A549 (cell line): ENCODE measurements at regions not wholly inside any gene's neighbourhood (a gene's known extent, or its start where the extent isn't known, plus 50 kb on each side); places are given as distances from the start of the nearest gene placed in this dataset.
"Not testable (repeated sequence)": the region's sequence is repeated elsewhere in the genome, so short reads cannot be mapped to it uniquely, and the experiment has no call there.

Experiments
- CTCF ChIP-seq: fragments of >200 bp; sonication (Bioruptor Twin); formaldehyde crosslinking; IDR thresholded peaks from 3 replicates; pipeline ENCODE4 v1.5.1; 2016
- EP300 ChIP-seq, 2 experiments: fragments of >200 bp; sonication (Bioruptor Twin); formaldehyde crosslinking; IDR thresholded peaks; 2 replicates in 1 of 2; 3 replicates in 1 of 2; pipeline ENCODE4 v1.6.1; 2016 to 2017
- HDAC2 ChIP-seq: fragments of 200-600 bp; sonication (generic); IDR thresholded peaks from 2 replicates; pipeline ENCODE4 v1.6.1; 2016
- JUN ChIP-seq, 2 experiments: fragments of >200 bp; sonication (Bioruptor Twin); formaldehyde crosslinking; IDR thresholded peaks; 2 replicates in 1 of 2; 3 replicates in 1 of 2; pipeline ENCODE4 v1.6.1; 2016 to 2017
- RCOR1 ChIP-seq: fragments of 150-350 bp; IDR thresholded peaks from 2 replicates; pipeline ENCODE4 v1.6.1; 2014; ENCODE audit warnings: antibody characterized with exemption, low read length, low read depth

DNA sequence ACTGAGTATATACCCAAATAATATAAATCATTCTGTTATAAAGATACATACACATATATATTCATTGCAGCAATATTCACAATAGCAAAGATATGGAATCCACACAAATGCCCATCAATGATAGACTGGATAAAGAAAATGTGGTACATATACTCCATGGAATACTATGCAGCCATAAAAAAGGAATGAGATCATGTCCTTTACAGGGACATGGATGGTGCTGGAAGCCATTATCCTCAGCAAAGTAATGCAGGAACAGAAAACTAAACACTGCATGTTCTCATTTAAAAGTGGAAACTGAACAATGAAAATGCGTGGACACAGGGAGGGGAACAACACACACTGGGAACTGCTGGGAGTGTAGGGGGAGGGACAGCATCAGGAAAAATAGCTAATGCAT lies 1344.2 kb downstream of the AMY1C start:
- TF ChIP-seq RCOR1; JUN (IDR thresholded peaks at IDR 0.05); CTCF; HDAC2; EP300 (IDR thresholded peaks at IDR 0.05): not testable (repeated sequence)
